ENCODE measurements at regions not wholly inside any gene's neighbourhood (a gene's known extent, or its start where the extent isn't known, plus 50 kb on each side); places are given as distances from the start of the nearest gene placed in this dataset.

DNA sequence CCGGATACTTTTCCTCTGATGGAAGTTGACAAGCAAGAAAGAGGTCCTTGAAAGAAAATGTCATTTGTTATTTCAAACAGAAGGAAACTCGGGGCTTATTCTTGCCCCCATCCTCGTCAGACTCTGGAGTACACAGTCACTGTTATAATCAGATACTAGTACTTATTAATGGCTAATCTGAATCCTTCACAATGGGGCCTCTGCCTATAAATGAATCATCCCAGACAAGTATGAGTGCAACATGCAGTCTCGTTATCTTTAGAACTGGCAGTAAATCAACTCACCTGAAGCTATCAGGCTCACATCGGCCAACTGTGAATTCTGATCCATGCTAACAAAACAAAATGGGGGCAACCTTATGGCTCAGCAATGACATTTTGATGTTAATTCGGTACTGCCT lies 216.7 kb downstream of the GRIN2B start:
- no peak for DNase-seq (ENCODE audit: low spot score)

DNA sequence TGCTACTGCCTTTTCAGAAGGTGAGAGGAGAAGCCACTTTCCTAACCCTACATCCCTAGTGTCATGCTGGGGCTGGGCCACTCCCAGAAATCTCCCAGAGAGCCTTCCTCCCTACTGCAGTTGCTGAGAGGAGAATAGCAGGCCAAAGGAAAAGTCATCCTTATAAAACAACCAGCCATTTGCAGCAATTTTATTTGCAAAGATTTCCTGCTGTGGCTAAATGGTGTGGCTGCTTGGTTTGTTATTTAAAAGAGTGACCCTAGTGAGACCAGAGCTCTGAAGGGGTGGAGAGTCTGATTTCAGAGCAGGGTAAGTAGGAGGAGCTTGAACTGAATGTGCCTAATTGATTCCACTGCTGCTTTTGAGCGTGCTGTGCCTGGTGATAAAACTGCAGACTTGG lies 232.0 kb downstream of the GRIN2B start:
- no peak for DNase-seq (ENCODE audit: low spot score)

DNA sequence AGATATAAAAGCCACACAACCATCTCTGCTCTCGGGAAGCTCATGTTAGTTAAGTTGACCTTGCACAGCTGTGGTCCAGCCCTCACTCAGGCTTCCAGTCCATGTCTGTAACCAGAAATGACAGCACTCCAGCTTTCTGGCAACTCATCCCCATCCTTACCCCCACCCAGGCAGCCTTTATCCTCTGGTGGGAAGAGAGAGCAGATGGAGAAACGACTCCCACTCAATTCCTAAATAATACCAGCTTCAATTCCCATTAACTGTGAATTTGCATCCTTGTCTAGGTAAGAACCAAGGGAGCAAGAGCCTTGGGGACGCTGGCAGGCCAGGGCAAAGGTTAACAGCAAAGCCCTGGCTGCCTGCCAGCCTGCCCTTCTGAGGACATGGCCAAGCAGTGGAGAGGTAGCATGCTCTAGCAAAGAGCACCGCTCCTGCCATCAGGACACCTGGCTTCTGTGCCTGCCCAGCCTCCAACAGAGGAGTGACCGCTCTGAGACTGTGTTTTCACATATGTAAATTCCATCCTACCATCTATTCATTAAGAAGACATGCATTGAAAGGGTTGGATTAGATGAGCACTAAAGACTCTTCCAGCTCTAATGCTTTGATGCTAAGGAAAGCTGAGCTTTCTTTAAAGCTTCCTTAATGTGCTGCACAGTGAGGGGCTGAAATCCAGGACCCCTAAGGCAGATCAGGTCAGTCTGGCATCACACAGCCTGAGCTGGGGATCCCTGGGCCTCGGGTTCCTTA lies 236.1 kb downstream of the GRIN2B start:
- DNase-seq (ENCODE audit: low spot score), result no peak

GRCh38 chr12:13744561-13744960 lies 236.8 kb downstream of the GRIN2B start:
- DNase-seq (ENCODE audit: low spot score), result no peak

DNA sequence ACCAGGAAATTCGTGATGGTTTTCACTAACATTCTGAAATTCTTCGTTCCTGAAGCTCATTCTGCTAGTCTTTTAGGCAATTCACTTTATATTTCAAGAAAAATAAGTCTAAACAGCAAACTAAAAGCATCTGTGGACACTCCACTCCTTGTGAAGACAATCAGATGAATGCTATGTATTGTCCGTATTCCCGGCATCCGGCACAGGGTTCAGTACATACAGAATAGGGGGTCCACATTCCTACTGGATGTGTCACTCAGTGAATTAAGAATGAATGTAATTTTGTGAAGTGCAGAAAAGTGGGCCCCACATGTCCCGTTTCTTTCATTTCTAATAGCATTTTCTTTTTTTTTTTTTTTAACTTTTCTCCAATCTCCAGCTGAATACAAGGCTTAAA lies 241.3 kb downstream of the GRIN2B start:
- DNase-seq (ENCODE audit: low spot score), result no peak

DNA sequence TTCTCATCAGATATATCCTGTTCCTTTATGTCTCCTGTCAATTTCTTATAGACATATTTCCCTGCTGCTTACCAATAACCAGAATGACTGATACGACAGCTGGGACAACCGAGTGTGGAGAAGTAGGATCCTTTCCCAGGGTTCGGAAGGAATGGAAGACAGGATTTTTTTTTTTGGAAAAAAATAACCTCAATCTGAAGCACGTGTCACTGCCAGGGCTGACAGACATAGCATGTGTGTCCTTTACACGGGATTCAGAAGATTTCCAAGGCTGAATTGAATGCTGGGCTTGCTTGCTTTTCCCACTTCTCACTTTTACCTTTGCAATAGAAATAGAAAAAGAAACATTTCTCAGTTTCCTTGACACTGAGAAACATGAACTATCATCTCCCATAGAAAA lies 245.7 kb downstream of the GRIN2B start:
- DNase-seq (ENCODE audit: low spot score), result no peak

DNA sequence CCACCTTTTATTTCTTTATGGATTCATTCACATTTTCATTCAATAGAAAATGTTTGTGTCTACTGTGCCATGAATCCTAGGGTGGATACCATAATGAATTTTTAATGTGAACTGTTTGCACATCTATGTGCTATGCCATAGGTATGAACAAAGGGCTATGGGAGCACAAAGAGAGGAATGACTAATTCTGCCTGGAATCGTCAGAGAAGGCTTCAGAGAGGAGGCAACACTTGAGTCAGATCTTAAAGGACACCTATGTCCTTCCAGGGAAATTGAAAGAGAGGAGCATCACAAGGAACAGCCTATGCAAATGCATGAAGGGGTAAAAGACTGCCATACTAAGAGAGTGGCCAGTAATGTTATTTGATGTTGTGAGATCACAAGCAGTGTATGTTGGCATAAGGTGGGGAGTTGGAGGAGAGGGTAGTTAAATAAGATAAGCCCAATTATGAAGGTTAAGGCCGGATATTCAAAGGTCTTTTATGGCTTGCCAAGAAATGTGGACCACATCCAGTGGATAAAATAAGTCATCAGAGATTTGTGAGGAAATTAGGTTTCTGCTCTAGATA lies 246.7 kb downstream of the GRIN2B start:
- DNase-seq (ENCODE audit: low spot score), result no peak

DNA sequence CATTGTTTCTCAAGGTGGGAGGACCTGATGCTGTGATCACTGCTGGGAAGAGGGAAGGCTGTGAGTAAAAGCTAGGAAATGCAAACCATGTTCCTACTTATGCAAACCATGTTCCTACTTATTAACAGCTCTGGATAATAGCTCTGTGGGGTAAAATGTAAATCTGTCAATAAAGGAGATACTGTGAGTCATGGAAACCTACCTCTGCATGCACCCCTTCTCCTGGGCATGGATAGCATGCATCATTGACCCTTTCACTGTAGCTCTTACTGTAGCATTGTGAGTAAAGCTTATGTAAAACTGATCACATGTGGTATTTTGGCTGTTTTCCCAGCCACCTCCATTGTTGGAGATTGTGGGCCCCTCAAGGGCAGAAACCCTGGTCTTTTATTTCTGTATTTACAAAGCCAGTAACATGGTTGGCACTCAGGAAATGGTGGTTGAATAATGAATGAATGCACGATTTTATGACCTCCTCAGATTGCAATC lies 253.7 kb downstream of the GRIN2B start:
- DNase-seq (ENCODE audit: low spot score), result no peak

DNA sequence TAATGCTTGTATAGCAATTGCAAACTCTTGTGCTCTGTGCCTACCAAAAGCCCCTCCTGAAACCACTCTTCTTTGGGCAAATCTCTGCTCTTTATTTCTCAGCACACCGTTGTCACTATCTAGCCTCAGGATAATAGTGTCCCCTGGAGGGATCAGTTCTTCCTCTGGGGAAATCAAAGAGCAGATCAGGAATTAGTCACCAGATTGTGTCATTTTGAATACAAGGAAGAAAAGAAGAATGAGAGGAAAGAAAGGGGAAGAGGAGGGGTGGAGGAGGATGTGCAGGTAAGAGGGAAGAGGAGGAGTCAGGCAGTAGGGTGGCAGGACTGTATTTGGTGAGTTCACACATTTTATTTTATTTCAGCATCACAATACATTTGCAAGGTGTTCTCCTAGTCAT lies 256.4 kb downstream of the GRIN2B start:
- DNase-seq (ENCODE audit: low spot score), result no peak

DNA sequence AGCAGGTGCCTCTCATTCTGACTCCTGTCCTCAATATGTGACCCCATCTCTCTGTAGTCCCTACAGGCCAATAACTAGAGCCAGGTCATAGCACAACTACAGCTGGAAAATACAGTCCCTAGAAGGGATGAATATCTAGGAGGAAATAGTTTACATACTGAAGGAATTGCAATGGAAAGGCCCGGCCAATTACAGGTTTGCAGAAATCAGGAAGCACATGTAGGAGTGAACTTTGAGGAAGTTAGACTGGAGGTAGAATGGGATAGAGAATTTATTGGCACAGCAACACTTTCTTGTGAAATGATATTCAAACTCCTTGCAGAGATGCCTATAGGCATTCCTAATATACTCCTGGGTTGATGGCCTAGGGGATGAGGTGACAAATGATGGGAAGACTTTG lies 257.3 kb downstream of the GRIN2B start:
- DNase-seq (ENCODE audit: low spot score), result no peak

DNA sequence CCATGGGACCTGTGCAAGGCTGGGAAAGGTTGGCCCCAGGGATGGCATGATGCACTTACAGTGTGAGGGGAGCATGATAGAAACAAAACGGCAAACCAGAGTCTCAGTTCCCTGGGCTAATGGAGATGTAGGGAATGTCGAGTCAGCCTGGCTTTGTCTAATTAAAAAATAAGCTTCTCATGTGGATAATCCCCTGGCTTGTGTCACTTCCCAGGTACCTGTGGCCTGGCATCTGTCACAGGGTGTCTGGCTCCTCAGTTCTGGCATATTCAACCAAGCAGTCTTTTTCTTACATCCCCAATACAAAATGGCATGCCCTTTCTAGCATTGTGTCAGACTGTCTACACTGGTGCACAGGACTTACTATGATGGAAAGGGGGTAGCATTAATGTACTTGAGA lies 261.4 kb downstream of the GRIN2B start:
- no peak for DNase-seq (ENCODE audit: low spot score)

DNA sequence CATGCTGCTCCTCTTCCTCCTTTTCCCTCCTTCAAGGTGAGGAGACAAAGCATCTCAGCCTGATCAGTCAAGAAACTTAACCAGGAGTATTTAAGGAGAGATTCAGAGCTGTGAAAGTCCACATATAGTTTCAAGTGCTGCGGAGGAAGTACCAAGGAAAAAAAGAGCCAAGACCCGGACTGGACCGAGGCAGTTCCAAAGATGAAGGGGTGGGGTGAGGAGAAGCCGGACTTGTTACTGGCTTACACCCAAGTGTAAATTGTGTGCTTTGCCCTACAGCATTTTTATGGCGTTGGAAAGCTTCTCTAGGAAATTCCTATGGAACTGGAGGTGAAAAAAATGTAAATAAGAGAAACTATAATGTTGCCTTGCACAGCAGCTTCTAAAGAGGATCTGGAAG lies 263.1 kb downstream of the GRIN2B start:
- no peak for DNase-seq (ENCODE audit: low spot score)

DNA sequence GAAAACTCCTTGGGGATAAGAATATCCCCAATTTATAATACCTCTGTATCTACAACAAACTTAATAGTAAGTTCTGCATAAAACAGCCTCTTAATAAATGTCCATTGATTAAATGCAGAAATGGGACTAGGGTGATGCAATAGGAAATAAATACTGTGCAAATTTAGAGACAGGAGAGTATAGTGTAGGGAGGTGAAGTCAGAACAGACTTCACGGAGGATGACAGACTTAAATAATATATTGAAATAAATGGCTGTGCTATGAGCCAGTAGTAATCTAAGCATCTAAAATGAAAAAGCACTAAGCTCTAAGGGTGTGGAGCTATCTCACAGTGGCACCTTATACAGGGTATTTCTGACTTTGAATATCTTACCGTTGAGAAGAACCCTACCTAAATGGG lies 265.3 kb downstream of the GRIN2B start:
- no peak for DNase-seq (ENCODE audit: low spot score)

DNA sequence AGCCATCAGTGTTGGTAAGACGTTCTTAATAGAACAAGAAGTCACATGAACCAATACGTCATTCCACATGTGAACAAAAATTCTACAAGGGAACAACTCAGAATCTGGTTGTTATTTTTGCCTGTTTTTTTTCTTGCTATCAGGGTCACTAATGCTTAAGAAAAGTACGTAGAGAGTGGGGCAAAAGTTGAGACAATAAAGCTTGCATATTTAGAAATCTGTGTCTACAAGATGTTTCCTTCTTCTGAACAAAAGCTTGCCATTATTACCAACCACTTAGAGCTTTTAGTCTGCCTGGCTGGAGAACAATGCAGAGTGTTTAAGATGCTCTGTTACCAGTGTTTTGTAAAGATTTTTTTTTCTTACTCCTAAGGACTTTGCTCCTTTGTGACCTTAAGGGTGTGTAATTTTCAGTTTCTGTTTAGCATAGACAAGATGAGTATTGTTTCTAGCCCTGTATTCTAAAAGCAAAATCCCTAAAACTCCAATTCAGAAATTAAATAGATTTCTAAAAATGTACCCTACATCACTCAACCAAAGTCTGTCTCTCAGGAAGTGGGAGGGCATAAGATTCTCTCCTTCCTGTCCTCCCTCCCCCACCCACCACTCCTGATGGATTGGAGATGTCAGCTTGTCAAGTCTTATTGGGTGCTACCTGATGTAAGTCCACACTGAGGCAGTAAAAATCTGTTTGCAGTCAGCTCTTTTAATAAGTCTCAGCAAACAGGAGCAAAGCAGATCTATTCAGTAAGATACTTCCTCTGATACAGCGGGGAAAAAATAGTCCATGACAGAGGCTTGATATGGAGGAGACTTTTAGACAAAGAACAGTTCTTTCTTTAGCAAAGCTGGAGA lies 267.6 kb downstream of the GRIN2B start:
- DNase-seq (ENCODE audit: low spot score), result no peak

DNA sequence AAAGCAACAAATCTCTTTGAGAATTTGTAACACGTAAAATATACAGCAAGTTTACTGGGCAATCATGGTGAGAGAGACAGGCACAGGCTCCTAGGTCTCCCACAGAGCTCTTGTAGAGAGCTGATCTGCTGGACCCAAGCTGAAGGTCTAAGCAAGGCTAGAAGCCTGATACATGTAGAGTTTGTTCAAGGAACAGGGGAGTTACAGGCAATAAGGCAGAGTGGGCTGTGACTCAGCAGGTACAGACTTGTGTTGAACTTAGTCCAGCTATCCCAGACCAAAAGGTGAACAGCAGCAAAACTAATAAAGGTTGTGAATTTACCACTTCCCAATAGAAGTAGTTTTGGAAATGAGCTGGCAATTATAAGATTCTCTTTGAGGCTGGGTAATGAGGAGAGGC lies 273.6 kb downstream of the GRIN2B start:
- DNase-seq (ENCODE audit: low spot score), result no peak

- DNase-seq (ENCODE audit: low spot score), result no peak
Observed at GRCh38 chr12:13702381-13702780, 279.0 kb downstream of the GRIN2B start.

GRCh38 chr12:13701502-13701901 lies 279.9 kb downstream of the GRIN2B start:
- no peak for DNase-seq (ENCODE audit: low spot score)

DNA sequence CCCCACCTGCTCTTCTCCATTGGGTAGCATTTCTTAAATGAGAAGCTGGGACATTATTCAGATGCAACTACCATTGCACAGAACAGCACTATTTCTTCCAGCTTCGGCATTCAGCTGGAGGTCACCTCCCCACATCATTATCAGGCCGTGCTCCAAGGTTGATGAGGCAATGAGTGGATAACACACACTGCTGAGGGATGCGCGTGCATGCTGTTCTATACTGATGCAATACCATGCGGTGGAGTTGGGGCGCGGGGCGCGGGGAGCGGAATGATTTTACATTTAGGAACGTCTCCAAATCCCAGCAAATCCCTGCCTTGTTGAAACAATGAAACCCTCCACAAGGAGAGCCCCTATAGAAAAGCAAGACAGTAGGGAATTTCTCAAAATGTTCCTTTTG lies 283.4 kb downstream of the GRIN2B start:
- no peak for DNase-seq (ENCODE audit: low spot score)

- no peak for DNase-seq (ENCODE audit: low spot score)
Observed at GRCh38 chr12:13695781-13696180, 285.6 kb downstream of the GRIN2B start.

DNA sequence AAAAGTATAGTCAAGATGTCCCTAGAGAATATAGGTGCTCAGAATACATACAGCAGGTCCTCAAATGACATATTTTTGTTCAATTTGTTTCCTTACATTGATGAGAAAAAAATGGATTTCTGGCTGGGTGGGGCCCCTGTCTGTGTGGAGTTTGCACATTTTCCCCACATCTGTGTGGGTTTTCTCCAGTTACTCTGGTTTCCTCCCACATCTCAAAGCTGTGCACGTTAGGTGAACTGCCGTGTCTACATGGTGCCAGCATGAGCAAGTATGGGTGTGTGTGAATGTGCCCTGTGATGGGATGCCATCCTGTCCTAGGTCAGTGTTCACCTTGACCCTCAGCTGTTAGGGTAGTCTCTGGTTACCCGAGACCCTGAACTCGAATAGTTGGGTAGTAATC lies 289.1 kb downstream of the GRIN2B start:
- no peak for DNase-seq (ENCODE audit: low spot score)

DNA sequence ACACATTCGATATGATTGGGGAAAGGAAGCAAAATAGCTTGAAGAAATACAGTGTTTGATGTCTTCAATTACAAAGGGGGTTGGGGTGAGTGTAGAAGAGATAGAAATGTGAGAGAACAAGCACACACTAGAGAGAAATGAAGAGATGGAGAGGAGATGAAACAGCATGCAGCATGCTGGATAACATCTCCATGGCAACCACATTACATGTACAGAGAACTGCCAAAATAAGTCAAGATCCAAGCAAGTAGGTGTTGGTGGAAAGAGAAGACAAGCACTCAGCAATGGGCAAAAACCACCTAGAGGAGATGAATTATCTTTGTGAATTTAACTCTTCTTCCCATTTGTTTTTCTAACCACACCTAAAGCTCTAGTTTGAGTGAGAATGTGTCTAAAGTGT lies 289.8 kb downstream of the GRIN2B start:
- no peak for DNase-seq (ENCODE audit: low spot score)

GRCh38 chr12:13687633-13688032 lies 293.8 kb downstream of the GRIN2B start:
- DNase-seq (ENCODE audit: low spot score), result no peak

- DNase-seq (ENCODE audit: low spot score), result no peak
Observed at GRCh38 chr12:13686260-13686659, 295.1 kb downstream of the GRIN2B start.
